ENCODE measurements at regions not wholly inside any gene's neighbourhood (a gene's known extent, or its start where the extent isn't known, plus 50 kb on each side); places are given as distances from the start of the nearest gene placed in this dataset.

GRCh38 chr4:136392576-136392975 is 1139.7 kb downstream of the PCDH18 start:
- H3K4me1 ChIP-seq (ENCODE audit: control insufficient read depth, insufficient read depth, low read length), result no peaks in the 10 kb centered on the region
- no peak overlapping the region for H3K4me3 ChIP-seq (ENCODE audit: low read depth in 2 of 2, low read length in 2 of 2)
- ChIA-PET POLR2A (no interaction called here), CTCF (no interaction called here)
- ATAC-seq (no peak), DNase-seq (ENCODE audit: low read depth, low spot score) (no peak)
- no peaks in the 10 kb centered on the region for H3K27me3 ChIP-seq (ENCODE audit: control insufficient read depth, insufficient read depth, low read length)
- BruUV-seq (replicated peaks), result no TSS peak
- TF ChIP-seq SIN3A (IDR thresholded peaks at IDR 0.05; ENCODE audit: borderline replicate concordance, insufficient read depth, low read depth, low read length) (no peak), REST (IDR thresholded peaks at IDR 0.05; ENCODE audit: insufficient read depth in 1 of 2, low read depth in 2 of 2, low read length in 1 of 2) (no peak), CTCF (IDR thresholded peaks at IDR 0.05) (no peak), POLR2AphosphoS5 (IDR thresholded peaks at IDR 0.05; ENCODE audit: low read depth, low read length) (no peak), TCF7L2 (IDR thresholded peaks at IDR 0.05; ENCODE audit: low read depth, low read length) (no peak)
- intact Hi-C loops (cut with micrococcal nuclease; ENCODE audit: unreplicated experiment), result no loop called here
- H3K9me3 ChIP-seq (ENCODE audit: control insufficient read depth, insufficient read depth, low read depth, low read length), result no peaks in the 10 kb centered on the region
- in situ Hi-C loops (cut with HindIII; ENCODE audit: low pct_unique_long_range_greater_than_20kb, low sequenced_read_pairs), result no loop called here
- H3K36me3 ChIP-seq (ENCODE audit: control insufficient read depth, insufficient read depth, low read length), result no peaks in the 10 kb centered on the region
- H3K27ac ChIP-seq (ENCODE audit: low read length), result no peak overlapping the region

DNA sequence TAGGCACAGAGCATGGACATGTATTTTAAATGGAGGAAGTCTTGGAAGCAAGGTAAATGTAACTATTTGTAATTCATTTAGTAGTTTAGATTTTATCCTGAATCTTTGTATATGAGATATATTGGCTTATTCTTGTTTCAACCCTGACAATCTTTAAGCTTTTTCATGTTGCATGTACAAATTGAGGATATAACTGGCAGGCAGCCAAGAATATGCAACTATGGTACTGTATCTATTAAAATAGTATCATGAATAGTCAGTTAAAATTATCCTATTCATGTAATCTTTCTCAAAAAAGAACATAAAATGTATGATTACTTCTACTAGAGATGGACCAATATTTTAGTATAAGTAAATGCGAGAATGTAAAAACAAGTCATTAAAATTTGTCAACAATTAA is 1141.5 kb downstream of the PCDH18 start:
- DNase-seq (ENCODE audit: low read depth, low spot score) (no peak), ATAC-seq (no peak)
- H3K9me3 ChIP-seq (ENCODE audit: control insufficient read depth, insufficient read depth, low read depth, low read length), result no peaks in the 10 kb centered on the region
- in situ Hi-C loops (cut with HindIII; ENCODE audit: low pct_unique_long_range_greater_than_20kb, low sequenced_read_pairs) (no loop called here), intact Hi-C loops (cut with micrococcal nuclease; ENCODE audit: unreplicated experiment) (no loop called here)
- no peak overlapping the region for H3K4me3 ChIP-seq (ENCODE audit: low read depth in 2 of 2, low read length in 2 of 2)
- ChIA-PET POLR2A (no interaction called here), CTCF (no interaction called here)
- H3K27ac ChIP-seq (ENCODE audit: low read length), result no peak overlapping the region
- H3K4me1 ChIP-seq (ENCODE audit: control insufficient read depth, insufficient read depth, low read length), result no peaks in the 10 kb centered on the region
- H3K36me3 ChIP-seq (ENCODE audit: control insufficient read depth, insufficient read depth, low read length), result no peaks in the 10 kb centered on the region
- no peaks in the 10 kb centered on the region for H3K27me3 ChIP-seq (ENCODE audit: control insufficient read depth, insufficient read depth, low read length)
- TF ChIP-seq REST (IDR thresholded peaks at IDR 0.05; ENCODE audit: insufficient read depth in 1 of 2, low read depth in 2 of 2, low read length in 1 of 2) (no peak), POLR2AphosphoS5 (IDR thresholded peaks at IDR 0.05; ENCODE audit: low read depth, low read length) (no peak), TCF7L2 (IDR thresholded peaks at IDR 0.05; ENCODE audit: low read depth, low read length) (no peak), CTCF (IDR thresholded peaks at IDR 0.05) (no peak), SIN3A (IDR thresholded peaks at IDR 0.05; ENCODE audit: borderline replicate concordance, insufficient read depth, low read depth, low read length) (no peak)
- no TSS peak for BruUV-seq (replicated peaks)

Measured in Panc1 (cell line).